ENCODE measurements at regions not wholly inside any gene's neighbourhood (a gene's known extent, or its start where the extent isn't known, plus 50 kb on each side); places are given as distances from the start of the nearest gene placed in this dataset.
"Not testable (repeated sequence)": the region's sequence is repeated elsewhere in the genome, so short reads cannot be mapped to it uniquely, and the experiment has no call there.

GRCh38 chr2:87572906-87573305, 175.0 kb upstream of the PLGLB2 start:
- H3K36me3 ChIP-seq (ENCODE audit: control insufficient read depth in 2 of 2, insufficient read depth in 1 of 2, low read length in 2 of 2); H3K4me1 ChIP-seq (ENCODE audit: control insufficient read depth, insufficient read depth, low read length); H3K27ac ChIP-seq (ENCODE audit: extremely low read depth, low read depth, low read length); H3K9me3 ChIP-seq (ENCODE audit: control insufficient read depth, insufficient read depth, low read depth, low read length); CTCF ChIA-PET; H3K4me3 ChIP-seq (ENCODE audit: low read depth, low read length); POLR2A ChIA-PET: not testable (repeated sequence)

- CTCF ChIA-PET; H3K4me3 ChIP-seq (ENCODE audit: low read depth, low read length); POLR2A ChIA-PET; H3K4me1 ChIP-seq (ENCODE audit: control insufficient read depth, insufficient read depth, low read length); H3K9me3 ChIP-seq (ENCODE audit: control insufficient read depth, insufficient read depth, low read depth, low read length); H3K36me3 ChIP-seq (ENCODE audit: control insufficient read depth in 2 of 2, insufficient read depth in 1 of 2, low read length in 2 of 2): not testable (repeated sequence)
- H3K27ac ChIP-seq (ENCODE audit: extremely low read depth, low read depth, low read length), result peak overlapping the region; percentile 53; the same call in 1 of the 2 replicates
These were observed 174.3 kb upstream of the PLGLB2 start for GRCh38 chr2:87573386-87574192.

DNA sequence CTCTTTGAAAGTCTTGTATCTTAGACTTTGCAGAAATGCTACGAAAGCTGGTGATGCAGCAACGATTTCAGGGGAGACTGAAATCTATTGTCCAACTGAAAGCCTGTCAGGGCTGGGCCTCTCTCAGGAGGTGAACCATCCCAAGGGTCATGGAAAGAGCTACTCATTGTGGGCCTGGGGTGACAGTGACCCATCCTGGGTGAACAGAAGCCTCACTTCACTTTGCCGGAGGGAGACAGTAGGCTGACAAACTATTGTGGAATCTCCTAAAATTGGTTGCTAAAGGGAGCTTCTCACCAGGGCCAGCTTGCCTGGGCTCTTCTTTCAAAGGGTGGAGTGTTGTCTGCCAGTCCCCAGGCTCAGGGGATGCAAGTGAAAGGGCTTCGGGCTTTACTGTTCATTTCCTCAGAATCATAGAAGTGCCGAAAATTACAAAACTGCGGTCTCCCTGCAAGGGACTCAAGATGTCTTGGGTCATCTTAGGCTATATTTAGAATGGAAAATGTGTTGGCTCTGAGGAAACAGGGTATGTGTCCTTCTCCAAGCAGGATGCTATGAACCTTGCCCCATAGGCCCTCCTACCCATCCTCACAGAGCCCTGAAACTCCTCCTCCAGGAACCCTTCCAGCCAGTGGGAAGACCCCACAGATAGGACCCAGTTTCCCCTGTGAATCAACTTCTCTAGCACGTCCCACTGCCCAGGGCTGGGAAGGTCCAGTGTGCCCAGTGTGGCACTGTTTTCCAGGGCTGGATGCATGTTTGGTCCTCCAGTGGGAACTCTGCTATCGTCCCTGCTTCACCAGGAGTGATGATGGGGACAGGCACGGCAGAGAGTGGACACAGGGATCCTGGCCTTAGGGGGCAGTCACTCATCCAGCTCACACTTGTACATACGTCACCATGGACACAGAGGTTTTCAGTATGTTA, 173.4 kb upstream of the PLGLB2 start:
- POLR2A ChIA-PET; H3K36me3 ChIP-seq (ENCODE audit: control insufficient read depth in 2 of 2, insufficient read depth in 1 of 2, low read length in 2 of 2): not testable (repeated sequence)

GRCh38 chr2:87575138-87575537, 172.7 kb upstream of the PLGLB2 start:
- H3K36me3 ChIP-seq (ENCODE audit: control insufficient read depth in 2 of 2, insufficient read depth in 1 of 2, low read length in 2 of 2); H3K4me3 ChIP-seq (ENCODE audit: low read depth, low read length); POLR2A ChIA-PET; CTCF ChIA-PET; H3K9me3 ChIP-seq (ENCODE audit: control insufficient read depth, insufficient read depth, low read depth, low read length); H3K27ac ChIP-seq (ENCODE audit: extremely low read depth, low read depth, low read length); H3K4me1 ChIP-seq (ENCODE audit: control insufficient read depth, insufficient read depth, low read length): not testable (repeated sequence)

More for the DNA sequence above, 173.4 kb upstream of the PLGLB2 start:
- H3K4me3 ChIP-seq (ENCODE audit: low read depth, low read length); CTCF ChIA-PET; H3K4me1 ChIP-seq (ENCODE audit: control insufficient read depth, insufficient read depth, low read length); H3K9me3 ChIP-seq (ENCODE audit: control insufficient read depth, insufficient read depth, low read depth, low read length): not testable (repeated sequence)
- H3K27ac ChIP-seq (ENCODE audit: extremely low read depth, low read depth, low read length), result peak overlapping the region; percentile 41; the same call in 1 of the 2 replicates

- POLR2A ChIA-PET; H3K27ac ChIP-seq (ENCODE audit: extremely low read depth, low read depth, low read length); CTCF ChIA-PET; H3K4me3 ChIP-seq (ENCODE audit: low read depth, low read length); H3K36me3 ChIP-seq (ENCODE audit: control insufficient read depth in 2 of 2, insufficient read depth in 1 of 2, low read length in 2 of 2); H3K4me1 ChIP-seq (ENCODE audit: control insufficient read depth, insufficient read depth, low read length); H3K9me3 ChIP-seq (ENCODE audit: control insufficient read depth, insufficient read depth, low read depth, low read length): not testable (repeated sequence)
These were observed 170.5 kb upstream of the PLGLB2 start for GRCh38 chr2:87577358-87577757.

GRCh38 chr2:87582152-87582551, 165.7 kb upstream of the PLGLB2 start:
- H3K27ac ChIP-seq (ENCODE audit: extremely low read depth, low read depth, low read length); H3K4me1 ChIP-seq (ENCODE audit: control insufficient read depth, insufficient read depth, low read length); H3K36me3 ChIP-seq (ENCODE audit: control insufficient read depth in 2 of 2, insufficient read depth in 1 of 2, low read length in 2 of 2); CTCF ChIA-PET; H3K4me3 ChIP-seq (ENCODE audit: low read depth, low read length); H3K9me3 ChIP-seq (ENCODE audit: control insufficient read depth, insufficient read depth, low read depth, low read length); POLR2A ChIA-PET: not testable (repeated sequence)

- H3K27ac ChIP-seq (ENCODE audit: extremely low read depth, low read depth, low read length); H3K36me3 ChIP-seq (ENCODE audit: control insufficient read depth in 2 of 2, insufficient read depth in 1 of 2, low read length in 2 of 2); H3K4me3 ChIP-seq (ENCODE audit: low read depth, low read length); H3K9me3 ChIP-seq (ENCODE audit: control insufficient read depth, insufficient read depth, low read depth, low read length); H3K4me1 ChIP-seq (ENCODE audit: control insufficient read depth, insufficient read depth, low read length); POLR2A ChIA-PET; CTCF ChIA-PET: not testable (repeated sequence)
These were observed 165.3 kb upstream of the PLGLB2 start for GRCh38 chr2:87582579-87582978.

- H3K27ac ChIP-seq (ENCODE audit: extremely low read depth, low read depth, low read length); CTCF ChIA-PET: not testable (repeated sequence)
These were observed 164.5 kb upstream of the PLGLB2 start for GRCh38 chr2:87583370-87583769.

GRCh38 chr2:87583803-87584202, 164.1 kb upstream of the PLGLB2 start:
- H3K27ac ChIP-seq (ENCODE audit: extremely low read depth, low read depth, low read length); CTCF ChIA-PET; H3K36me3 ChIP-seq (ENCODE audit: control insufficient read depth in 2 of 2, insufficient read depth in 1 of 2, low read length in 2 of 2); H3K4me1 ChIP-seq (ENCODE audit: control insufficient read depth, insufficient read depth, low read length); H3K4me3 ChIP-seq (ENCODE audit: low read depth, low read length); H3K9me3 ChIP-seq (ENCODE audit: control insufficient read depth, insufficient read depth, low read depth, low read length); POLR2A ChIA-PET: not testable (repeated sequence)

More at GRCh38 chr2:87583370-87583769, 164.5 kb upstream of the PLGLB2 start:
- H3K9me3 ChIP-seq (ENCODE audit: control insufficient read depth, insufficient read depth, low read depth, low read length); H3K36me3 ChIP-seq (ENCODE audit: control insufficient read depth in 2 of 2, insufficient read depth in 1 of 2, low read length in 2 of 2); H3K4me1 ChIP-seq (ENCODE audit: control insufficient read depth, insufficient read depth, low read length); POLR2A ChIA-PET; H3K4me3 ChIP-seq (ENCODE audit: low read depth, low read length): not testable (repeated sequence)

DNA sequence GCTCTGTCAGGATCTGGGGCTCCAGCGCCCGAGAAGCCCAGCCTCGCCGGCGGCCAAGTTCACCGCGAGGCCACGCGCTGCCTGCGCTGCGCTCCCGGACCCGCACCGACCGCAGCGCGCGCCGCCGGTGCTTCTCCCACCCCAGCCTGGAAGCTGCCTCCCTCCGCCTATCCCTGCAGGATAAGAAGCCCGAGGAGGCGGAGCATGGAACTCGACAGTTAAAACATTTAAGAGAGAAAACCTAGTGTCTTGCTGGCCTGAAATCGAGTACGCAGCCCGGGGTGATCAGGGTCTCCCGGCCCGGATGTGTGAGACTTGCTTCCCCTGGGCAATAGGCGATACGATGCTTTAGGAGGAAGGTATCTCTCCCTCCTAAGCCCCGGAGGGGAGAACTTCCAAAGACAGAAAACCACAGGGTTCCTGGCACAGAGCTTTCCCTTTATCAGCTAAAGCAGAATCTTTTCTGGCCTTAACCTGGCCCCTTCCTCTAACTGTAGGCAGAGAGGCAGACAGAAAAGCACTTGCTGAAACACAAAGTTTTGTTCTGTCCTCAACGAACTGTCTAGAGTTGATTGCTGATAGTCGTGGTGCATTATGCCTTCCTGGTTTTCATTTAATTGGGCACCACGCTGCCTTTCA, 163.5 kb upstream of the PLGLB2 start:
- POLR2A ChIA-PET; H3K27ac ChIP-seq (ENCODE audit: extremely low read depth, low read depth, low read length); CTCF ChIA-PET; H3K9me3 ChIP-seq (ENCODE audit: control insufficient read depth, insufficient read depth, low read depth, low read length); H3K4me3 ChIP-seq (ENCODE audit: low read depth, low read length); H3K4me1 ChIP-seq (ENCODE audit: control insufficient read depth, insufficient read depth, low read length); H3K36me3 ChIP-seq (ENCODE audit: control insufficient read depth in 2 of 2, insufficient read depth in 1 of 2, low read length in 2 of 2): not testable (repeated sequence)

DNA sequence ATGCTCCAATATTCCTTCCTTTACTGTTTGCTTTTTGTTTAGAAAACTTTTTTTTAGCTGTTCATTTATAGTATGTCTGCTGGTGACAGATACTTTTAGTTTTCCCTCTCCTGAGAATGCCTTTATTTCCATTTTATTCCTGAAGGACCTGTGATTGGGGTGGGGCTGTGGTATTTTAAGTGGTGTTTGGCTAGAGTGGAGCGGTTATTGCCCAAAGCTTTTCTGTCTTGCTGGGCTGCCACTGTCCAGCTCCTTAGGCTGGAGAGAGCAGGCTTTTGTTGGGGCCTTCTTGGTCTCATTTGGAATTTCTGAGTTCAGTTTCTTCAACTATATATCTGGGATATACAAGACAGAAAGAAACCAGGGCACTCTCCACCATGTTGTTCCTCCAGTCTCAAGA, 160.0 kb upstream of the PLGLB2 start:
- H3K27ac ChIP-seq (ENCODE audit: extremely low read depth, low read depth, low read length); CTCF ChIA-PET; H3K4me1 ChIP-seq (ENCODE audit: control insufficient read depth, insufficient read depth, low read length); H3K9me3 ChIP-seq (ENCODE audit: control insufficient read depth, insufficient read depth, low read depth, low read length); POLR2A ChIA-PET; H3K36me3 ChIP-seq (ENCODE audit: control insufficient read depth in 2 of 2, insufficient read depth in 1 of 2, low read length in 2 of 2); H3K4me3 ChIP-seq (ENCODE audit: low read depth, low read length): not testable (repeated sequence)
